A172 (cell line): ENCODE measurements at regions not wholly inside any gene's neighbourhood (a gene's known extent, or its start where the extent isn't known, plus 50 kb on each side); places are given as distances from the start of the nearest gene placed in this dataset.

ENCODE experiments used
- DNase-seq: peaks from one replicate; pipeline ENCODE4 v3.0.0-alpha.2; 2015; ENCODE audit warnings: low spot score

DNA sequence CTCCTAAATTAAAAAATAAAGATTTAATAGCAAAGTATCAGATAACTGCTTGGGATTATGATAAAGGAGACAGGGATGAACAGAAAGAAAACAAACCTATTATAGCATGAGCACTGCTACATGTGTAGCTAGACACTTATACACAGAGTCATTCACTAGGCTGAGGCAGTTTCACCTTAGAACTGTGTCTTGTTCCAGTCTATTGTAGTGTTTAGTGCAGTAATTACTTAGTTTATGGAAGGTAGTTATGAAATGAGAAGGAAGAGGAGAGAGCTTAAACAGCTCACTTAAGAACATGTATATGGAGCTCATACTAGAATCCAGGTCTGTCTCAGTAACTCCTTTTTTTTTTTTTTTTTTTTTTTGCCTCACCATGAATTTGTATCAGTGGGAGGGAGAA lies 441.4 kb downstream of the PDCD6IP start:
- DNase-seq, result no peak

- DNase-seq, result no peak
Measured at GRCh38 chr3:34247401-34247800, 449.0 kb downstream of the PDCD6IP start.

- no peak for DNase-seq
Measured at GRCh38 chr3:34248352-34248751, 449.9 kb downstream of the PDCD6IP start.

DNA sequence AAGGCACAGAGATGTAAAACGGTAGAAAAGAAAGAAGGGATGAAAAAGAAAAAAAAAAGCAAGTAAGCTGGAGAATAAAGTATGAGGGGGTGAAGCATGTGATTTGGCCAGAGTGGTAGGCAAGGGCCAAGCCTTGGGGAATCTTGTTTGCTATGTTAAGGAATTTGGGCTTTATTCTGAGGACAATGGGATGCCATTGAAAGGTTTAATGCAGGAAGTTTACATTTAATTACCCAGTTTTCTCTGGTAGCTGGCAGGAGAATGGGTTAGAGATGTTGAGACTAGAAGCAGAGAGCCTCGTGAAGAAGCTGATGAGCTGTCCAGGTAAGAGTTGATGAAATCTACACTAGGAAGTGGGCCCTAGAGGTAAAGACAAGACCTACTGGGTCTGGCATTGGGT lies 455.9 kb downstream of the PDCD6IP start:
- DNase-seq, result no peak

DNA sequence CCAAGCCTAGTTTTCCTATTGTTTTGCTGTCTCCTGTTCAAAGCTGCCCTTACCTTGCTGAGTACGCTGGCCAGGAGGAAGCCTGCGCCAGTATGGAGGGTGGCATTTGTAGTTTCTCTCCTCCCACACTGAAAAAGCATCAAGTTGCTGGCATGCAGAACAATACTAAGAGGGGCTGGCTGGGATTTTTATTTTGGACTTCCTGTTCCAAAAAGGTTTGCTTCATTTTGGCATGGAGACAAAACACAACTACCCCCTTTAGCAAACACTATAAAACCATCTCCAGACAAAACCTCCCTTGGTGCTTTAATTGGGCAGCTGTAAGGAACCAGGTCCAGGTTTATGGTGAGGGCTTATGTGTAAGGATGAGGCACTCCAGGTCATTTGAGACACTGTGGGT lies 457.6 kb downstream of the PDCD6IP start:
- no peak for DNase-seq

GRCh38 chr3:34256791-34257190 lies 458.4 kb downstream of the PDCD6IP start:
- DNase-seq, result no peak

DNA sequence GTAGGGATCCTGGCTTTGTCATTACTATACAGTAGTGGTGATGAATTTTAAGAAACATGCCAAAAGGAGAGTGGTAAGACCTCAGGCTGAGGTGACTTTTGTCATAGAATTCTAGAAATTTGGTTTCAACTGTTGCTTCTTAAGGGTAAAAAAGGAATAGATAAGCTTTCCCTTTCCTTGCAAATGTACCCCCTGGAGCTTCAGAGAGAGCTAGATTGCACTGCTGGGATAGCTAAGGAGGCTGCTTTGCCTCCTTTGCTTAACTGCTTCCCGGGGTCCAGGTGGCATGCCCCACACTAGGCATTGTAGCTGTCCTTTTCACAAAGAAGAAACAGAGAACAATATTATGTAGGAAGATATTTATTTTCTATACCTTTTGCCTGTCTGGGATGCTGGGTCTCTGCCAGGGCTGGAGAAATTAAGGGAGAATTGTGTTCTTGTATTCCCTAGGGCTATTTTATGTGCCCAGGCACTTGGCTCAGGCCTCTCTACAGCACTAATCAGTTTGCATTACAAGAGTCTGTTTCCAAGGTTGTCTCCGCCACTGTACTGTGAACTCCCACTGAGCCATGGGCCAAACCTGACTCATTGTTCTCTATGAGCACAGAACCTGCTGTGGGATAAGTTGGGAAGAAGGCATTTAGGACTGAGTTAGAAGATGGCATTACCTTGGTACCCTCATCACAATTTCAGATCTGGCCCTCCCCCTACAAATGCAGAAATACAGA lies 460.0 kb downstream of the PDCD6IP start:
- no peak for DNase-seq

- peak; percentile 43 for DNase-seq
Measured at GRCh38 chr3:34260271-34261000, 462.0 kb downstream of the PDCD6IP start.

- no peak for DNase-seq
Measured at GRCh38 chr3:34261001-34261385, 462.6 kb downstream of the PDCD6IP start.

GRCh38 chr3:34263101-34263621 lies 464.7 kb downstream of the PDCD6IP start:
- no peak for DNase-seq

GRCh38 chr3:34264337-34265041 lies 466.1 kb downstream of the PDCD6IP start:
- no peak for DNase-seq

GRCh38 chr3:34267088-34267487 lies 468.7 kb downstream of the PDCD6IP start:
- DNase-seq, result no peak

- no peak for DNase-seq
Measured at GRCh38 chr3:34268032-34268709, 469.7 kb downstream of the PDCD6IP start.

DNA sequence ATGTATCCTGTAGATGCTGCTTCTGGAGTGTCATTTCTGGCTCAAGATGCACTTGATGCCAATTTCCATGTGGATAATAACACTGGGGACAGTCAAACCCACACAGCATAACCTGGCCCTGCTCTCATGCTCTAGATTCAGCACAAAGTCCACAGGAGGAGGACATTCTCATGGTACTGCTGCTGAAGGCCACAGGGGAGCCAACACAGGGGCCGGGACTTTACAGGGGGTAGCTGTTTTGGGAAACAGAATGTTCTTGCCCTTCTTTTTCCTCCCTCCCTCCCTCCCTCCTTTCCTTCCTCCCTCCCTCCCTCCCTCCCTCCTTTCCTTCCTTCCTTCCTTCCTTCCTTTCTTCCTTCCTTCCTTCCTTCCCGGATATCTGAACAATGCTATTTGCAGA lies 477.4 kb downstream of the PDCD6IP start:
- DNase-seq, result no peak

GRCh38 chr3:34276342-34276741 lies 477.9 kb downstream of the PDCD6IP start:
- DNase-seq, result no peak

DNA sequence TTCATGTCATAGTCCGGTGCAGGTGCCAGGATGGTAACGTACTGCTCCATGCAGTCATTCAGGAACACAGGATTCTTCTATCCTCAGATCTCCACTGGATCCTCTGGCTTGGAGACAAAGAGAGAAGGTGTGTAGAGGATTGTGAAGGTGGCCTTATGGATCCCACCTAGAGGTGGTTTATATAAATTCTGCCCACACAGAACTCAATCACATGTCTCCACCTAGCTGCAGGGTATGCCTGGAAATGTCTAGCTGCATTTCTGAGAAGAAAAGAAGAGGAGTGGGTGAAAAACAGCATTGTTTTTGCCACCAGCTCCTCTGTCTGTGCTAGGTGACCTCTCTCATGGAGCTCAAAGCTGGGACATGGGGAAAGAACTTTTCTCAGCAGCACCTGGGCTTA lies 478.7 kb downstream of the PDCD6IP start:
- no peak for DNase-seq

- no peak for DNase-seq
Measured at GRCh38 chr3:34279901-34280300, 481.5 kb downstream of the PDCD6IP start.

DNA sequence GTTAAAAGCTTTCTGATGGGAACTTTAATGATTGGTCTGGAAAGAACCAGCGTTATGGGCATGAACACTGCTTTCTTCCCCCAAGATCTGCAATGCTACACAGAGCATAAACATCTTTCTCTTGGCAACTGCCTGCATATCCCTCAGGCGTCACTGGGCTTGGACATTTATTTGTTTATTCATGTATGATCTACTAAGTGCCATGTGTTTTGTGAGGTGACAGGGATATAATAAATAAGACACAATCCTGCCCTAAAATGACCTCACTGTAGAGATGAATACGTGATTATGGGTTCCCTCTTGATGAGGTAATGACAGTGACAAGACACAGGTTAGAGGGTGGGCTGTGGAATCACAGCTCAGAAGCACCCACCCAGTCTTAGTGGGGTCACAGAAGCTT lies 485.3 kb downstream of the PDCD6IP start:
- no peak for DNase-seq

GRCh38 chr3:34284959-34285826 lies 486.8 kb downstream of the PDCD6IP start:
- no peak for DNase-seq

GRCh38 chr3:34285827-34286188 lies 487.4 kb downstream of the PDCD6IP start:
- DNase-seq, result no peak
